ENCODE measurements at regions not wholly inside any gene's neighbourhood (a gene's known extent, or its start where the extent isn't known, plus 50 kb on each side); places are given as distances from the start of the nearest gene placed in this dataset.
"Not testable (repeated sequence)": the region's sequence is repeated elsewhere in the genome, so short reads cannot be mapped to it uniquely, and the experiment has no call there.

DNA sequence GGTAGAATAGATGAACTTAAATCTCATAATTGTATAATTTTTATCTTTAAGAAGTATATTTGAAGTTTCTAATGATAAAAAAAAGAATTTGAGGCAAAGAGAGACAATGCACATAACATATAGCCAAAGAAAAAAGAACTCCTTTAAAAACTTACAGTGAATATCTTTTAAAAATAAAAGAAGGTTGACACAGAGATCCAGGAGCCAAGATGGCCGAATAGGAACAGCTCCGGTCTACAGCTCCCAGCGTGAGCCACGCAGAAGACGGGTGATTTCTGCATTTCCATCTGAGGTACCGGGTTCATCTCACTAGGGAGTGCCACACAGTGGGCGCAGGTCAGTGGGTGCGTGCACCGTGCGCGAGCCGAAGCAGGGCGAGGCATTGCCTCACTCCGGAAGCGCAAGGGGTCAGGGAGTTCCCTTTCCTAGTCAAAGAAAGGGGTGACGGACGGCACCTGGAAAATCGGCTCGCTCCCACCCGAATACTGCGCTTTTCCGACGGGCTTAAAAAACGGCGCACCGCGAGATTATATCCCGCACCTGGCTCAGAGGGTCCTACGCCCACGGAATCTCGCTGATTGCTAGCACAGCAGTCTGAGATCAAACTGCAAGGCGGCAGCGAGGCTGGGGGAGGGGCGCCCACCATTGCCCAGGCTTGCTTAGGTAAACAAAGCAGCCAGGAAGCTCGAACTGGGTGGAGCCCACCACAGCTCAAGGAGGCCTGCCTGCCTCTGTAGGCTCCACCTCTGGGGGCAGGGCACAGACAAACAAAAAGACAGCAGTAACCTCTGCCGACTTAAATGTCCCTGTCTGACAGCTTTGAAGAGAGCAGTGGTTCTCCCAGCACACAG, 84.9 kb upstream of the G2E3 start:
- TF ChIP-seq CTCF, POLR2A (IDR thresholded peaks at IDR 0.05): not testable (repeated sequence)
